H9 (cell line): ENCODE measurements at regions not wholly inside any gene's neighbourhood (a gene's known extent, or its start where the extent isn't known, plus 50 kb on each side); places are given as distances from the start of the nearest gene placed in this dataset.

ENCODE experiments used
- DNase-seq: peaks from one replicate; pipeline ENCODE4 v3.0.0-alpha.2; 2017
- H2AFZ ChIP-seq: one replicate; pipeline ENCODE4 v1.6.1; 2013; ENCODE audit warnings: mild to moderate bottlenecking, low read length, control low read depth, moderate library complexity
- H2AK5ac ChIP-seq: 2 replicates; pipeline ENCODE4 v1.6.1; 2013; ENCODE audit warnings: low read length, control low read depth, mixed read lengths; ENCODE audit not compliant: insufficient read length
- H2BK120ac ChIP-seq: one replicate; pipeline ENCODE4 v1.6.1; 2013; ENCODE audit warnings: low read depth, mild to moderate bottlenecking, low read length, control low read depth, inconsistent platforms; ENCODE audit not compliant: poor library complexity, severe bottlenecking
- H2BK12ac ChIP-seq: 2 replicates; pipeline ENCODE4 v1.6.1; 2013; ENCODE audit warnings: low read length, control low read depth, mixed read lengths, low read depth; ENCODE audit not compliant: insufficient read length
- H2BK15ac ChIP-seq: 2 replicates; pipeline ENCODE4 v1.6.1; 2013; ENCODE audit warnings: low read depth, low read length, control low read depth
- H2BK20ac ChIP-seq: one replicate; pipeline ENCODE4 v1.6.1; 2013; ENCODE audit warnings: low read depth, mild to moderate bottlenecking, low read length, control low read depth, inconsistent platforms; ENCODE audit not compliant: poor library complexity, severe bottlenecking
- H2BK5ac ChIP-seq: 2 replicates; pipeline ENCODE4 v1.6.1; 2013; ENCODE audit warnings: low read length, control low read depth, mixed read lengths; ENCODE audit not compliant: insufficient read length
- H3K14ac ChIP-seq: 2 replicates; pipeline ENCODE4 v1.6.1; 2013; ENCODE audit warnings: low read length, control low read depth; ENCODE audit not compliant: insufficient read depth
- H3K18ac ChIP-seq: 2 replicates; pipeline ENCODE4 v1.6.1; 2013; ENCODE audit warnings: low read depth, mild to moderate bottlenecking, mixed read lengths, low read length, control low read depth; ENCODE audit not compliant: insufficient read length
- H3K23ac ChIP-seq: 2 replicates; pipeline ENCODE4 v1.6.1; 2013; ENCODE audit warnings: low read length, control low read depth, mixed read lengths, low read depth; ENCODE audit not compliant: insufficient read length
- H3K23me2 ChIP-seq: 2 replicates; pipeline ENCODE4 v1.6.1; 2013; ENCODE audit warnings: low read depth, mild to moderate bottlenecking, mixed read lengths, low read length, control low read depth; ENCODE audit not compliant: insufficient read length, poor library complexity, severe bottlenecking
- H3K27ac ChIP-seq: 2 replicates; pipeline ENCODE4 v1.5.1; 2013; ENCODE audit warnings: low read length, control low read depth, mixed read lengths, low read depth; ENCODE audit not compliant: insufficient read length
- H3K27me3 ChIP-seq: 2 replicates; pipeline ENCODE4 v1.6.1; 2013; ENCODE audit warnings: low read length, control low read depth, inconsistent platforms; ENCODE audit not compliant: insufficient read depth
- H3K4ac ChIP-seq: 2 replicates; pipeline ENCODE4 v1.6.1; 2013; ENCODE audit warnings: low read depth, mild to moderate bottlenecking, control low read depth, inconsistent platforms, low read length, moderate library complexity
- H3K4me1 ChIP-seq: 2 replicates; pipeline ENCODE4 v1.6.1; 2013; ENCODE audit warnings: low read length, control low read depth, inconsistent platforms; ENCODE audit not compliant: insufficient read depth
- H3K4me2 ChIP-seq: 2 replicates; pipeline ENCODE4 v1.6.1; 2013; ENCODE audit warnings: low read length, control low read depth, mixed read lengths; ENCODE audit not compliant: insufficient read length, insufficient read depth
- H3K56ac ChIP-seq: 2 replicates; pipeline ENCODE4 v1.6.1; 2013; ENCODE audit warnings: low read depth, mild to moderate bottlenecking, mixed read lengths, low read length, control low read depth; ENCODE audit not compliant: insufficient read length
- H3K79me1 ChIP-seq: 2 replicates; pipeline ENCODE4 v1.6.1; 2013; ENCODE audit warnings: low read depth, mild to moderate bottlenecking, moderate library complexity, low read length, control low read depth, inconsistent platforms; ENCODE audit not compliant: insufficient read depth, poor library complexity, severe bottlenecking
- H3K79me2 ChIP-seq: 2 replicates; pipeline ENCODE4 v1.6.1; 2013; ENCODE audit warnings: low read length, control low read depth, inconsistent platforms; ENCODE audit not compliant: insufficient read depth
- H3K9ac ChIP-seq: 2 replicates; pipeline ENCODE4 v1.6.1; 2013; ENCODE audit warnings: low read length, control low read depth, mixed read lengths; ENCODE audit not compliant: insufficient read length; ENCODE audit errors: extremely low read depth
- H3K9me3 ChIP-seq: one replicate; pipeline ENCODE4 v1.6.1; 2013; ENCODE audit warnings: low read depth, low read length, inconsistent platforms; ENCODE audit not compliant: control insufficient read depth
- H3T11ph ChIP-seq: one replicate; pipeline ENCODE4 v1.6.1; 2013; ENCODE audit warnings: mild to moderate bottlenecking, low read length, control low read depth, inconsistent platforms
- H4K20me1 ChIP-seq: one replicate; pipeline ENCODE4 v1.6.1; 2013; ENCODE audit not compliant: control insufficient read depth, insufficient read length, insufficient read depth
- H4K5ac ChIP-seq: 2 replicates; pipeline ENCODE4 v1.6.1; 2013; ENCODE audit warnings: low read depth, mild to moderate bottlenecking, mixed read lengths, low read length, control low read depth; ENCODE audit not compliant: insufficient read length
- H4K8ac ChIP-seq: replicated peaks from 2 replicates; pipeline ENCODE4 v1.6.1; 2013; ENCODE audit warnings: low read length, control low read depth, mixed read lengths, low read depth; ENCODE audit not compliant: insufficient read length
- H4K91ac ChIP-seq: 2 replicates; pipeline ENCODE4 v1.6.1; 2013; ENCODE audit warnings: low read depth, mild to moderate bottlenecking, moderate library complexity, mixed read lengths, low read length, control low read depth; ENCODE audit not compliant: insufficient read length
- H3K27ac Mint-ChIP-seq, 3 experiments: 2 replicates in 2 of 3; 3 replicates in 1 of 3; pipeline ENCODE4 v1.8.0; 2020 to 2021; ENCODE audit warnings: mixed read lengths in 3 of 3, mild to moderate bottlenecking in 1 of 3, moderate library complexity in 1 of 3
- H3K27me3 Mint-ChIP-seq: 2 replicates; pipeline ENCODE4 v1.8.0; 2021; ENCODE audit warnings: low read depth, mild to moderate bottlenecking, moderate library complexity, mixed read lengths
- H3K36me3 Mint-ChIP-seq, 3 experiments: 2 replicates in 2 of 3; 3 replicates in 1 of 3; pipeline ENCODE4 v1.8.0; 2020 to 2021; ENCODE audit warnings: low read depth in 3 of 3, mixed read lengths in 3 of 3; ENCODE audit not compliant: insufficient read depth in 1 of 3
- H3K4me1 Mint-ChIP-seq, 2 experiments: 2 replicates each; pipeline ENCODE4 v1.8.0; 2020; ENCODE audit warnings: mixed read lengths in 2 of 2
- H3K4me3 Mint-ChIP-seq, 2 experiments: 2 replicates in 1 of 2; 3 replicates in 1 of 2; pipeline ENCODE4 v1.8.0; 2020 to 2021; ENCODE audit warnings: mild to moderate bottlenecking in 2 of 2, mixed read lengths in 2 of 2, moderate library complexity in 1 of 2
- H3K9me3 Mint-ChIP-seq, 2 experiments: 2 replicates in 1 of 2; 3 replicates in 1 of 2; pipeline ENCODE4 v1.8.0; 2020; ENCODE audit warnings: mild to moderate bottlenecking in 2 of 2, mixed read lengths in 2 of 2, moderate library complexity in 1 of 2
- WGBS: extraction: QIAGEN DNeasy Blood & Tissue Kit; methylation state at CpG from one replicate; pipeline ENCODE4 v1.1.7; 2013; ENCODE audit warnings: missing lambda C conversion rate, low lambda C conversion rate, mixed read lengths; ENCODE audit not compliant: insufficient read length; ENCODE audit errors: extremely low coverage; 5-methylcytosine and 5-hydroxymethylcytosine counted together
- TF ChIP-seq, protein P1 (sequence below): fragments of 200-600 bp; sonication (generic); conservative IDR thresholded peaks from 3 replicates; pipeline ENCODE4 v1.8.0; 2021; ENCODE audit warnings: antibody characterized with exemption, mild to moderate bottlenecking

- Histone ChIP-seq H3T11ph (no peak overlapping the region), H3K14ac (no peak overlapping the region), H3K79me1 (no peaks in the 10 kb centered on the region), H3K23ac (no peak overlapping the region), H3K9me3 (no peaks in the 10 kb centered on the region), H2BK15ac (no peak overlapping the region), H2BK12ac (no peak overlapping the region), H3K18ac (no peak overlapping the region), H4K8ac (no peak overlapping the region), H3K4me2 (no peak overlapping the region), H3K9ac (no peak overlapping the region), H2AK5ac (no peak overlapping the region), H3K4ac (no peak overlapping the region), H2BK120ac (no peak overlapping the region), H2BK20ac (no peak overlapping the region), H3K79me2 (no peaks in the 10 kb centered on the region), H3K4me1 (no peaks in the 10 kb centered on the region), H4K5ac (no peak overlapping the region), H3K56ac (no peak overlapping the region), H3K27me3 (no peaks in the 10 kb centered on the region), H3K23me2 (no peaks in the 10 kb centered on the region), H3K27ac (no peak overlapping the region), H2BK5ac (no peak overlapping the region), H2AFZ (no peak overlapping the region), H4K20me1 (no peaks in the 10 kb centered on the region), H4K91ac (no peak overlapping the region)
- no peak overlapping the region; a peak in 1 of 7 replicates for H3K27ac Mint-ChIP-seq
- no peak overlapping the region for H3K4me3 Mint-ChIP-seq
- H3K36me3 Mint-ChIP-seq = no peaks in the 10 kb centered on the region
- DNase-seq = no peak
- H3K27me3 Mint-ChIP-seq = no peaks in the 10 kb centered on the region
- TF ChIP-seq, protein P1, sequence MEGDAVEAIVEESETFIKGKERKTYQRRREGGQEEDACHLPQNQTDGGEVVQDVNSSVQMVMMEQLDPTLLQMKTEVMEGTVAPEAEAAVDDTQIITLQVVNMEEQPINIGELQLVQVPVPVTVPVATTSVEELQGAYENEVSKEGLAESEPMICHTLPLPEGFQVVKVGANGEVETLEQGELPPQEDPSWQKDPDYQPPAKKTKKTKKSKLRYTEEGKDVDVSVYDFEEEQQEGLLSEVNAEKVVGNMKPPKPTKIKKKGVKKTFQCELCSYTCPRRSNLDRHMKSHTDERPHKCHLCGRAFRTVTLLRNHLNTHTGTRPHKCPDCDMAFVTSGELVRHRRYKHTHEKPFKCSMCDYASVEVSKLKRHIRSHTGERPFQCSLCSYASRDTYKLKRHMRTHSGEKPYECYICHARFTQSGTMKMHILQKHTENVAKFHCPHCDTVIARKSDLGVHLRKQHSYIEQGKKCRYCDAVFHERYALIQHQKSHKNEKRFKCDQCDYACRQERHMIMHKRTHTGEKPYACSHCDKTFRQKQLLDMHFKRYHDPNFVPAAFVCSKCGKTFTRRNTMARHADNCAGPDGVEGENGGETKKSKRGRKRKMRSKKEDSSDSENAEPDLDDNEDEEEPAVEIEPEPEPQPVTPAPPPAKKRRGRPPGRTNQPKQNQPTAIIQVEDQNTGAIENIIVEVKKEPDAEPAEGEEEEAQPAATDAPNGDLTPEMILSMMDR = no peak
- no peaks in the 10 kb centered on the region for H3K9me3 Mint-ChIP-seq
- no CpG with 5 or more reads among the region's 5 CpGs for WGBS
- peaks cover 3% of the 10 kb centered on the region in 2 experiments for H3K4me1 Mint-ChIP-seq
Observed at GRCh38 chr3:55297706-55298105, 189.4 kb downstream of the WNT5A start.
